ENCODE measurements at regions not wholly inside any gene's neighbourhood (a gene's known extent, or its start where the extent isn't known, plus 50 kb on each side); places are given as distances from the start of the nearest gene placed in this dataset.
"Not testable (repeated sequence)": the region's sequence is repeated elsewhere in the genome, so short reads cannot be mapped to it uniquely, and the experiment has no call there.

- DNase-seq (ENCODE audit: low spot score): no peak
These were observed 99.6 kb upstream of the UBE2E1 start for GRCh38 chr3:23706111-23706510.

DNA sequence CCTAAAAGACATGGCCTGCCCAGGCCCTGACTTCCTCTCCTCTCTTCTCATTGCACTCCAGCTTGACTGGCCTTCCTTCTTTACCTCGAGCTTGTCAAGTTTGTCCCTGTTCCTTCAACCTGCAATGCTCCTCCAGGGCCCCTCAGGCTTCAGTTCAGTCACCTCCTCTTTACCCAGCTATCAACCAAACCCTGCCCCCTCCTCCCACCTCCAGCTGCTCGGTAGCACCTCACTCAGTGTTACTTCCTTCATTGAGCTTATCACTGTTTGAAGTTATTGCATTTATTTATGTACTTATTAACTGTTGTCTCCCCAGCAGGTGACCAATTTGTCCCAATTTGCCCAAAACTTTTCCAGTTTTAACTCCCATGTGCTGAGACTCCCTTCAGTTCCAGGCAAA is 95.8 kb upstream of the UBE2E1 start:
- no peak for DNase-seq (ENCODE audit: low spot score)

GRCh38 chr3:23710555-23710954 is 95.2 kb upstream of the UBE2E1 start:
- no peak for DNase-seq (ENCODE audit: low spot score)

GRCh38 chr3:23711916-23712494 is 93.8 kb upstream of the UBE2E1 start:
- no peak for DNase-seq (ENCODE audit: low spot score)

- peak; percentile 96 for DNase-seq (ENCODE audit: low spot score)
These were observed 92.8 kb upstream of the UBE2E1 start for GRCh38 chr3:23712656-23713559.

DNA sequence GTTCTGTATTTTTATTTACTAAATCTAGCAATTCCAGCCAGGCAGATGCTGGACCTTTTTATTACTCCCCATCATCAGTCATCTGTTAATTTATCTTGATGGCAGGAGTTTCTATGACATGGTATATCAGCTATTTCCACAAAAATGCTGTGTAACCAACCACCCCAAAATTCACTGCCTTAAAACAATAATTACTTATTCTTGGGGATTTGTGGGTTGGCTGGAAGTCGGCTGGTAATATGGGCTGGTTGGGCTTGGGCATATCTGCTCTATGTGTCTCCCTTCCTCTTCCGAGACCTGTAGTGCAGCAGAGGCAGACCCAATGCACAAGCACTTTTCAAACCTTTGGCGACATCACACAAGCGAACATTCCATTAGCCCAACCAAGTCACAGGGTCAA is 92.1 kb upstream of the UBE2E1 start:
- no peak for DNase-seq (ENCODE audit: low spot score)

DNA sequence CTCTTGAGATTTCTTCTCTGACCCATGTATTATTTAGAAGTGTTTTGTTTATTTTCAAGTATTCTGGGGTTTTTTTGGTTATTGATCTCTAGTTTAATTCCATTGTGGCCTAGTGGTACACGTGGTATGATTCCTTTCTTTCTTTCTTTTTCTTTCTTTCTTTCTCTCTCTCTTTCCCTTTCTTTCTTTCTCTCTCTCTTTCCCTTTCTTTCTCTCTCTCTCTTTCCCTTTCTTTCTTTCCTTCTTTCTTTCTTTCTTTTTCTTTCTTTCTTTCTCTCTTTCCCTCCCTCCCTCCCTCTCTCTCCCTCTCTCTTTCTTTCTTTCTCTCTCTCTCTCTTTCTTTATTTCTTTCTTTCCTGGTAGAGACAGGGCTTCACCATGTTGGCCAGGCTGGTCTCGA is 85.7 kb upstream of the UBE2E1 start:
- no peak for DNase-seq (ENCODE audit: low spot score)

DNA sequence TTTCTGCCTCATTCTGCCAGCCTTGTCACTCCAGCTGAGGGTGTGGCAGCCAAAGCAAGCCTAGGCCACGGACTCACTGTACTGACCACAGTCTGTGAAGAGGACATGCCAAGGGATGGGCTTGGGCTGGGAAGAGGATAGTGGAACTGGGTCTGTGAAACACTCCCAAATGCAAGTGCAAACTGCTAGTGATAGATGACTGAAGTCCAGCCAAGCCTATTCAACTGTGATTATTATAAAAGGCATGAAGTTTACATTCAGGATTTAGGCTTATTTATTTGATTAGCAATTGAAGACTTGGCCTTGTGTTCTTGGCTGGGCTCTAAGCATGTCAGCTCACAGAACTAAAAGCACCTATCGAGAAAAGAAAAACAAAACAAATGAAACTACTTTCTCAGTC is 84.9 kb upstream of the UBE2E1 start:
- DNase-seq (ENCODE audit: low spot score): no peak

GRCh38 chr3:23723141-23723540 is 82.6 kb upstream of the UBE2E1 start:
- peak; percentile 56 for DNase-seq (ENCODE audit: low spot score)

DNA sequence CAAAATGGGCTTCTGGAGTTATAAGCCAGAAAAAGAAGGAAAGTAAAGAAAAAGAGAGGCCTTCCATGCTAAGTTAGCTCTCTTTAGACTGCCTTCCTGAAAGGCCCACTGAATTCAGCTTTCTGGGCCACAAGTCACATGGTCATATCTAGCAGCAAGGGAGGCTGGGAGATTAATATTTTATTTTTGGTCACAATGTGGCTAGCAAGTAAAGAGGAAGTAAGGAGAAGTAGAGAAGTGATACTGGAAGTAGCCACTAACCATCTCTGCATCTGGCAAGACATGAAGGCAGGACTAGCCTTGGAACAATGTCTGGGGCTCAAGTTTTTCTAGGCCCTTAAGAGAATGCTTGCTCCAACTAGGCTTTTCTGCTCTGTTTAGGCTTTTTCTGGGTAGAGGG is 81.8 kb upstream of the UBE2E1 start:
- DNase-seq (ENCODE audit: low spot score): no peak

- DNase-seq (ENCODE audit: low spot score): no peak
These were observed 78.8 kb upstream of the UBE2E1 start for GRCh38 chr3:23726811-23727548.

DNA sequence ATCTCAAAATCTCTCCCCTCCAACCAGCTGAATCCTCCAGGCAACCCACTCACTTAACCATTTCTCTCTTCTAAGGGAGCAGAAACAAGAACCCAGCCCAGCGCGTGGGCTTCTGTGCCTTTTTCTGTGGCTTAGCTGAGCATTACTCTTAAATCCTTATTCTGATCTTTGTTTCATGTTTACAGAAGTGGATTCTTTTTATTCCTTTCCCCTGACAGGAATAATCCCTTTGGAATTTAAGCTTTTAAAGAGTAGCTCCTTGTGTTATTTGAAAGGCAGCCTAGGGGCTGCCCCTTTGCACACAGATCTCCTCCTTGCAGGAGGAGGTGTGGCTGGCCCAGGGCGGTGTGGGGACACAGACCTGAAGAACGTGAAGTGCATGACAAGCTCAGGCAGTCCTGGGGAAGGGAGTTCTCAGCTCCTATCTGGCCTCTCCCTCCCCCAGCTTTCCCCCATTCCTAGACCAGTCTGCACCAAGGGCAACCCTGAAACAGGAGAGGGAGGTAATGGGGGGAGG is 77.1 kb upstream of the UBE2E1 start:
- DNase-seq (ENCODE audit: low spot score): no peak

DNA sequence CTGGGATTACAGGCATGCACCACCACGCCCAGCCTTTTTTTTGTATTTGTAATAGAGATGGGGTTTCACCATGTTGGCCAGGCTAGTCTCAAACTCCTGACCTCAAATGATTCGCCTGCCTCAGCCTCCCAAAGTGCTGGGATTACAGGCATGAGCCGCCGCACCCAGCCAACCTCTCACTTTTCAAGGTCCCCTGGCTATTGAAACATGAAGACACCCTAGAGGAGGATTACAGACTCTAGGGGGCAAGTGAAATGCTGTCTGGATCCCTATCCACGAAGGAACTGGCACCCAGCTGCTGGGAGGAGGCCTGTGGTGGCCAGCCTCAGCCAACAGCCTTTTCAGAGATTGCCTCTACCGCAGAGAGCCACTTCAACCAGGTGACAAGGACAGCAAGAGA is 76.4 kb upstream of the UBE2E1 start:
- not testable (repeated sequence) for DNase-seq (ENCODE audit: low spot score)

- no peak for DNase-seq (ENCODE audit: low spot score)
These were observed 71.3 kb upstream of the UBE2E1 start for GRCh38 chr3:23734481-23734880.

GRCh38 chr3:23735062-23735461 is 70.7 kb upstream of the UBE2E1 start:
- DNase-seq (ENCODE audit: low spot score): no peak

- DNase-seq (ENCODE audit: low spot score): peak; percentile 52
These were observed 70.0 kb upstream of the UBE2E1 start for GRCh38 chr3:23735535-23736326.

- no peak for DNase-seq (ENCODE audit: low spot score)
These were observed 66.8 kb upstream of the UBE2E1 start for GRCh38 chr3:23738944-23739343.

GRCh38 chr3:23739536-23739935 is 66.2 kb upstream of the UBE2E1 start:
- peak; percentile 71 for DNase-seq (ENCODE audit: low spot score)

- DNase-seq (ENCODE audit: low spot score): no peak
These were observed 65.2 kb upstream of the UBE2E1 start for GRCh38 chr3:23740517-23740965.

DNA sequence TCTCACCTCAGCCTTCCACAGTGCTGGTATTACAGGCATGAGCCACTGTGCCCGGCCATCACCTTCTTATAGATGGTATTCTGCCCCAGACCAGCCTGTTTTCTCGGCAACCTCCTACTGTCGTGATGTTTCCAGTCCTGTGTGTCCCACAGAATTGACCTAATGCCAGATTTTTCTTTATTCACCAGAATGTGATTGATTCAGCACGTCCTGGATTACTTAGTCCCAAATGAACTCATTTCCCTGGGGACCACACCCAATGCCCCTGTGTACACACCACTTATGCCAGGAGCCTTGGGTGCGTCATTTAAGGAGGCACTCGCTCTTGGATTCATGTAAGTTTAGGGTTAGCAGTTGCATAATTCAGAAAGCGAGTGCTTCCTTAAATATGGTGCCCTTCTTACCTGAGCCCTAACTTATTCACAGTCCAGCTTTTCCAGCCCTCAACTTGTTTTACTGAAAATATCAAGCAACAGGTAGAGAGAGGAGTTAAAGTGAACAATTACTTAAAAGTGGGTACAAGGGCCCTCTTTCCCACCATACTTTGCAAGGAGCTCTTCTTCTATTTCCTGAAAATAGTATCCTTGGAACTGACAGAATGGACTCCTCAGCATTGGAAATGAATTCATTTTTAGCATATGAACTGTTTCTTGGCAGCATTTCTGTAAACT is 64.6 kb upstream of the UBE2E1 start:
- no peak for DNase-seq (ENCODE audit: low spot score)

GRCh38 chr3:23743141-23743784 is 62.5 kb upstream of the UBE2E1 start:
- no peak for DNase-seq (ENCODE audit: low spot score)
